ENCODE measurements at regions not wholly inside any gene's neighbourhood (a gene's known extent, or its start where the extent isn't known, plus 50 kb on each side); places are given as distances from the start of the nearest gene placed in this dataset.

GRCh38 chr21:24868117-24868516 lies 739.2 kb downstream of the MRPL39 start:
- DNase-seq: no peak

- no peak for DNase-seq
Observed at GRCh38 chr21:24861471-24861870, 745.8 kb downstream of the MRPL39 start.

- DNase-seq: no peak
Observed at GRCh38 chr21:24856326-24856725, 751.0 kb downstream of the MRPL39 start.

GRCh38 chr21:24852610-24853195 lies 754.6 kb downstream of the MRPL39 start:
- DNase-seq: no peak

- no peak for DNase-seq
Observed at GRCh38 chr21:24850121-24850520, 757.2 kb downstream of the MRPL39 start.

GRCh38 chr21:24844671-24845070 lies 762.6 kb downstream of the MRPL39 start:
- DNase-seq: no peak

- DNase-seq: no peak
Observed at GRCh38 chr21:24840287-24840686, 767.0 kb downstream of the MRPL39 start.

- no peak for DNase-seq
Observed at GRCh38 chr21:24832961-24833360, 774.3 kb downstream of the MRPL39 start.

- no peak for DNase-seq
Observed at GRCh38 chr21:24829397-24829796, 777.9 kb downstream of the MRPL39 start.

GRCh38 chr21:24826822-24827221 lies 780.5 kb downstream of the MRPL39 start:
- DNase-seq: no peak

- no peak for DNase-seq
Observed at GRCh38 chr21:24825348-24825747, 781.9 kb downstream of the MRPL39 start.

- DNase-seq: no peak
Observed at GRCh38 chr21:24824209-24824608, 783.1 kb downstream of the MRPL39 start.

- no peak for DNase-seq
Observed at GRCh38 chr21:24823247-24823646, 784.0 kb downstream of the MRPL39 start.

- DNase-seq: no peak
Observed at GRCh38 chr21:24785033-24785432, 822.2 kb downstream of the MRPL39 start.

- DNase-seq: no peak
Observed at GRCh38 chr21:24781146-24781545, 826.1 kb downstream of the MRPL39 start.

- no peak for DNase-seq
Observed at GRCh38 chr21:24759348-24760075, 847.8 kb downstream of the MRPL39 start.

- DNase-seq: no peak
Observed at GRCh38 chr21:24738063-24738462, 869.2 kb downstream of the MRPL39 start.

GRCh38 chr21:24737296-24737850 lies 869.9 kb downstream of the MRPL39 start:
- no peak for DNase-seq

GRCh38 chr21:24730661-24731060 lies 876.6 kb downstream of the MRPL39 start:
- no peak for DNase-seq

GRCh38 chr21:24729568-24729967 lies 877.7 kb downstream of the MRPL39 start:
- no peak for DNase-seq

GRCh38 chr21:24727803-24728440 lies 879.4 kb downstream of the MRPL39 start:
- no peak for DNase-seq

- no peak for DNase-seq
Observed at GRCh38 chr21:24716281-24716918, 890.9 kb downstream of the MRPL39 start.

GRCh38 chr21:24714646-24715200 lies 892.6 kb downstream of the MRPL39 start:
- DNase-seq: no peak

All from stimulated activated CD4-positive, alpha-beta T cell treated with anti-CD3 and anti-CD28 coated beads, Interleukin-12 subunit alpha, Interleukin-12 subunit beta, amount 100 ng/mL, for 4 hours (primary cell).